CD4-positive, alpha-beta T cell treated with Interleukin-17A for 4 hours (primary cell): ENCODE measurements at regions not wholly inside any gene's neighbourhood (a gene's known extent, or its start where the extent isn't known, plus 50 kb on each side); places are given as distances from the start of the nearest gene placed in this dataset.

ENCODE experiments used
- DNase-seq: peaks from one replicate; pipeline ENCODE4 v3.0.0-alpha.2; 2020; ENCODE audit warnings: mixed read lengths

DNA sequence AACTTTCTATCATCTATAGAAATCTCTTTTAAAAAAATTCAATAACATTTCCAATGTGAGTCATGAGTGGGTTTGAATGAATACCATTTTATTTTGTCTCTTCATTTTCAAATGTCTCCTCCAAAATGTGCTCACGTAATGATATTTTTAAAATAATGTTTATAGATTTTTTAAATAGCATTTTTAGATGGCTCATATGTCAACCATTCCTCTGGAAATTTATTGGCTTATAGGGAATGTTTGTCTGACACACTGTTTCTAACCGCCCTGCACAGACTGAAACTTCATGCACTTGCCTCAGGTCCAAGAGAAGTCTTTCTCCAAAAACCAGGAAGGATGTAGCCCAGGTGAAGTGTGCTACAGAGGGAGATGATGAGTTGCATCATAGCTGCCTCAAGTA lies 88.8 kb upstream of the PLEKHG7 start:
- no peak for DNase-seq

DNA sequence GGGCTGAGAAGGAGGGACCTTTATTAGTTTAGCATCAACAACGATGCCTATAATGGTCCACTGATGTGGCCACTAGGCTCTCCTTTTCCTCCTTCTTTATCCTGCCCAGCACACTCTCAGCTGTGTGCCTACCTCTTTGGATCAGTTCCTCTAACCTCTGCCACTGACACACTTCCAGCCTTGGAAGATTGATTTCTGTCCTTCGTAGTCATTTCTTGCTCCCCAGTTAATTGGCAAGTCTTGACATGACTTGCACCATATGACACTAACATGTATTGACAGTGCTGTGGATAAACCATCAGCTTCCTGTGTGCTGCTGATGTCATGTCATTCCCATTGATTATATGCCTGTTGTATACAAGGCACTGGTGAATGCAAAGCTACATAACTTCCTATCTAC lies 90.2 kb upstream of the PLEKHG7 start:
- DNase-seq = no peak

DNA sequence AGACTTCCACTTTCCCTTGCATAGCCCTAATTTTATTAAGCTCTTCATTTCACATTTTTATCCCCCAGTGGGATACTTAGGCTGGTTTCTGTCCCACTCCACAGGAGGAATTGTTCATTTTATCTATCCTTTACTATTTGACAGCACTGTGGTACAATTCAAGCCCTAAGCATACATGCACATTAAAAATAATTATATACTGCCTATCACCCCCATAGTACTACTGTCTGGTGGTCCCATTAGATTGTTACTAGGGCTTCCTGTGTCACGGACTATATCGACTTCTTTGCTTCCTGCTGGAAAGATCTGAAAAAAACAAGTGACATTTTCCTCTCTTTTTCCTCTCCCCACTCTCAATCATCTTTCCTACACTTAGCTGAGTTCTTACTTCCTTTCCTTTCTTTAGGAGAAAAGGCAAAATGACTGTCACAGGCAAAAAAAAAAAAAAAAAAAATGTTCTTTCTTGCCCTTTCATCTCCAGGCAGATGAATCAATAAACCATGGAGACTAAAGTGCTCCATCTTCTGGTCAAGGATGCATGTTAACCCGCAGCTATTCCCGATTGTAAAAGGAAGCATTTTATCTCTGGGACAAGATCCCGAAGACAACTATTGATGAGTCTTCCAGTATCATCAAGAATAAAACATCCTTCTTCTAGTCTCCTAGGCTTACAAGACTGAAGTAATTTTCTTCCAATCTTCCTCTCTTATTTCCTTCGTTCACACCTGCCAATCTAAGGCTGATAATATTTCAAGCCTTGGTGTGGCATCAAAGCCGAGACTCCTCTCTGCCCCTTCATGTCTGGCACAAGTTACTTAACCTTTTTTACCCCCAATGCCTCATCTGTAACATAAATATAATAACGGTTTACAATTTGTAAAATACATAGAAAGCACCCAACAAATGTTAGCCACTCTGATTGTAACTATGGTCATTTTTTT lies 94.4 kb upstream of the PLEKHG7 start:
- no peak for DNase-seq

GRCh38 chr12:92606956-92607355 lies 95.8 kb upstream of the PLEKHG7 start:
- DNase-seq = no peak

- no peak for DNase-seq
Observed at GRCh38 chr12:92605621-92606170, 97.1 kb upstream of the PLEKHG7 start.

GRCh38 chr12:92604786-92605185 lies 98.0 kb upstream of the PLEKHG7 start:
- no peak for DNase-seq

DNA sequence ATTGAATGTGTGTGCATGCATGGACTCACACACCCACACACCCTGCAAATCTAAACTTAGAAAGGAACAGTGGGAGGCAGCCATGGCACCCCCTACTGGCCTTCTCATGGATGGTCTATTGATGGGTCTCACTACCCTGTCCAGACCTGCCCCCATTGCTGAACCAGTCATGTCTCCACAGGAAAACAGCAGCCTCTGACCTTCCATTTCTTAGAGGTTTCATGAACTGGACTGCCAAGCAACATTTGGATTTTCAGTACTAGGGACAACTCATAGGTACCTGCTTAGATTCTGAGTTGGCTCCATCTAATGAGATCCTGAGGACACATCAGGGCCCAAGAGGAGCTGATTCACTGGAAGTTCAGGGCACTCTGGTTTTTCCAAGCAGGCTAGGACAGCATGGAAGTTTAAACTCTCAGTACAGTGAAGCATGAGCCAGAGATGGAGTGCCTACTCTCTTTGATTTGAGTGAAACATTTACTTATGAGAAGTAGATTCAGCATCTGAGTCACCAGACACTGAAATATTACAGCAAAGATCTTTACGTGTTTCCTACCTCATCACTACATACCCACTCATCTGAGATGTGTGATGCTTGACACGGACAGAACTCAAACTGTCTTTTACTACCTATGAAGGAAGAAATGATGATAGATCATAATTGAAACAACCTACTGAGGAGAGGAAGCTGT lies 98.9 kb upstream of the PLEKHG7 start:
- no peak for DNase-seq

- no peak for DNase-seq
Observed at GRCh38 chr12:92602930-92603623, 99.7 kb upstream of the PLEKHG7 start.

- no peak for DNase-seq
Observed at GRCh38 chr12:92602476-92602875, 100.3 kb upstream of the PLEKHG7 start.

DNA sequence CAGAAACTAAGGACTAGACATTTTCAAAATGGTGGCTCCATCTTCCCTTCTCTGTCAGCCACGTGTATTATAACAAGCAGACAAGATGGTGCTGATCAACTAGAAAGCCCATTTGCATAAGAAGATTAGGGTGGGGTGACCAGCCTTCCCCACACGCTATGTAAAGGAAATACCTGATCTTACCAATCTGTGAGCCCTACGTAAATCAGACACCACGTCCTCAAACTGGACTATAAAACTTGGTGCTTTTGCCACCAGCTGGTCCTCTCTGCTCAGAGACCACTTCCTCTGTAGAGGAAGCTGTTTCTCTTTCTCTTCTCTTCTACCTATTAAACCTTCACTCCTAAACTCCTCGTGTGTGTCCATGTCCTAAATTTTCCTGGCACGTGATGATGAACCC lies 101.1 kb upstream of the PLEKHG7 start:
- no peak for DNase-seq

GRCh38 chr12:92601176-92601575 lies 101.6 kb upstream of the PLEKHG7 start:
- no peak for DNase-seq

- no peak for DNase-seq
Observed at GRCh38 chr12:92600052-92600451, 102.7 kb upstream of the PLEKHG7 start.

- no peak for DNase-seq
Observed at GRCh38 chr12:92597997-92598396, 104.8 kb upstream of the PLEKHG7 start.

DNA sequence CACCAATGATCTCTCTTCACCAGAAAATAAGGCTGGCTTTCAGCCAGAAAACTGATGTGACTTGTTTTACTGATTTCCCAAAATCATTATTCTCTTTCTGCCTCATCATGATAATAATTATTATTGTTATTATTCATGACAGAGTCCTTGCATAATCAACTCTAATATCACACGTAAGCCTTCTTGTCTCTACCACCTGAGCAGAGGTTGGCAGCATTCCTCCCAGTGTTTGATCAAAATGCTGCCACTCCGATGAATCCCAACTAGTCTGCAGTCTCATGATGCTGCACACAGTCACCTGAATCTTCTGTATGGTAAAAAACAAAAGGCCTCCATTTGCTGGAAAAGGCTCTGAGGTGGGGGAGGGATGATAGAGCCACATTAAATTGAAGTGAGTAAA lies 105.7 kb upstream of the PLEKHG7 start:
- no peak for DNase-seq

GRCh38 chr12:92596383-92596782 lies 106.4 kb upstream of the PLEKHG7 start:
- no peak for DNase-seq

- no peak for DNase-seq
Observed at GRCh38 chr12:92595663-92596062, 107.1 kb upstream of the PLEKHG7 start.

DNA sequence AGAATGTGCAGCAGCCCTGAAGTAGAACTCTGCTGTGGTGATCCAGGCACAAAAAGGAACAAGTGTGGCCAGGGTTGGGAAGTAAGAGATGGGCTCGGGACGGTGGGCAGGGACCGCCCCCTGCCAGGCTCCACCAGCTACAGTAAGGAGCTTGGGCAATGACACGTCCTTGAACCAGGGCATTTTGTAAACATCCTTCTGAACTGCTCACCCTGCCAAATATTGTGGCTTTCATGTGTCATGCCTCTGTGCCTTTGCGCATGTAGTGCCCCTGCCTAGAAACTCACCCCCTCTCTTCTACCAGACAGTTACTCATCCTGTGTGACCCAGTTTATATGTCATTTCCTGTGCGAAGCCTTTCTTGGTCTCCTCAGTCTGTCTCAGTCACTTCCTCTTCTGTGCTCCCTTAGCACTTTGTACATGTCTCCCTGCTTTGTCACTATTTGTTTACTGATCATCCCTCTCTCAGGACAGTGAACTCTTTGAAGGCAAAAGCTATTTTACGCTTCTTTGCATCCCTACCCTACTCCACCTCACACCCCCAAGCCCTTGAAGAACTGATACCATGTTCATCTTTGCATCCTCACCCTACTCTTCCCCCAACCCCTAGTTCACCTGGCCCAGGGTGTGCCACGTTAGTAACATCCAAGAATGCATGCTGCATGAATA lies 108.9 kb upstream of the PLEKHG7 start:
- peak; percentile 80 for DNase-seq

DNA sequence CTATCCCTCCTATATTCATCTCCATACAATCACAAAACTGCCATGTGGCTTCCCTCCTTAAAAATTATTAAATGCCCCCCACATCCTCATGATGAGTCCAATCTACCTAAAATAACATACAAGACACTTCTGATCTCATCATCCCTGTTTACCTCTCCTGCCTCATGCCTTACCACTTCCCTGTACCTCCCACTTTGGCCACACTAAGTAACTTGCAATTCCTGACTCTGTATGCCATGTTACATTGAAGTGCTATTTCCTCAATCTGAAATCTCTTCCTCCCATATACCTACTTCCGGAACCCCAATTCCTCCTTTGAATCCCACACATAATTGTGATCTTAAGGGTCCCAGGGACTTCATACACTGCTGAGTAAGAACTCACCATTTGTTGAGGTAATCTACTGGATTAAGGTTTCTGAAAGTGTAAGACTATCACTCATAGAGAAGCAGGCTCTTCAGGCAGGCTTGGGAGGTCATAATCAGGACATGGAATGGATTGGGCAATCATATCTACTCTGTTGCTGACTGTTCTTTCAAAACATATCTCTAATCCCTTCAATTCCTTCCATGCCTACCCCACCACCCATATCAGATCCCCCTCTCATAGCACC lies 117.6 kb upstream of the PLEKHG7 start:
- DNase-seq = no peak

DNA sequence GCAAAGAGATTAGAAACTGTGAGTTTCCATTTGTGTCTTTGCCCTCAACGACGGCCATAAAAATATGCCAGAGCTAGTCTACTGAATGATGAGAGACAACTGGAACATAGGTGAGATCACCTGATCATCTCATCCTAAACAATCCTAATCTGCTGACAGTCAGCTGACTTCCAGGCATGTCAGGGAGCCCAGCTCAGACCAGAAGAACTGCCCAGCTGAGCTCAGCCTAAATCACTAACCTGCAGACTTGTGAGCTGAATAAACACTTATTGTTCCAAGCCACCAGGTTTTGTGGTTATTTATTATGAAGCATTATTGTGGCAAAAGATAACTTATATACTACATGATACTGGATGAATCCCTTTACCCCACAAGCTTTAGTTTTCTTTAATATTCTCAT lies 118.9 kb upstream of the PLEKHG7 start:
- DNase-seq = no peak

DNA sequence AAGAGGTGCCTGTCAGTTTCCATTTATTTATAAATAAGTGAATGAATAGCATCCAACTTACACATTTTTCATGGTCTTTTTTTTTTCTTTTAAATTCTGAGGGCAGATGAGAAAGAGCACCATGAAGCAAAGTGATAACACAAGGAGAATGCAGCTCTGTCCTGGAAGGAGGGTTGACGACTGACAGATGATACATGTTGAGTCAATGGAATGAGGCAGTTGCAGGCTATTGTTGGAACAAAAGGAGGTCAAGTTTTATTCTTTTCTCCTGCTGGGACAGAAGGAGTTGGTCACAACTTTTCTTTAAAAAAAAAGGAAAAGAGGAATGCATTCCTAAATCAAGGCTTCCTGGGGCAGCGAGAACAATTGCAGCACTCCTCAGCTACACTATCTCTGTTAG lies 119.9 kb upstream of the PLEKHG7 start:
- no peak for DNase-seq

- no peak for DNase-seq
Observed at GRCh38 chr12:92582475-92582874, 120.3 kb upstream of the PLEKHG7 start.

- no peak for DNase-seq
Observed at GRCh38 chr12:92581604-92582003, 121.2 kb upstream of the PLEKHG7 start.
